D341Med (cell line): ENCODE measurements at regions not wholly inside any gene's neighbourhood (a gene's known extent, or its start where the extent isn't known, plus 50 kb on each side); places are given as distances from the start of the nearest gene placed in this dataset.

Experiments used
- DNase-seq: peaks from one replicate; pipeline ENCODE4 v3.0.0; 2012; ENCODE audit warnings: low spot score

- no peak for DNase-seq
Measured at GRCh38 chr18:51653507-51654213, 456.2 kb upstream of the MEX3C start.

- DNase-seq, result no peak
Measured at GRCh38 chr18:51654488-51655326, 457.2 kb upstream of the MEX3C start.

DNA sequence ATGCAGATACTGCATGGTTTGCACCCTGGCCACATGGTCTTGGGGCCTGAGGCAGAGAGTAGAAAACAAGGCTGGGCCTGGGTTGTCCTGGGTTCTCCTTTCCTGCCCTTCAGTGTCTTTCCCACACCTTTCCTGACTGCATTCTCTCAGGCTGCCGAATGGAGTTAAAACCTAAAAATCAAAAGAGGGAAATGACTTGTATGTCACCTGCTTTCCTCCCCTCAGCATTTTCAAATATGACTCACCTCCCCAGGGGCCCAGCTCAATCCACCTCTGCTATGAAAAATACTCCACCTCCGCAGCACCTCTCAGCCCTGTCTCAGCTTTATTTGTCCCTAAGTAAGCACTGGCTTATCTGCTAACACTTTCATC lies 457.8 kb upstream of the MEX3C start:
- DNase-seq, result no peak

- no peak for DNase-seq
Measured at GRCh38 chr18:51656249-51656648, 458.8 kb upstream of the MEX3C start.

DNA sequence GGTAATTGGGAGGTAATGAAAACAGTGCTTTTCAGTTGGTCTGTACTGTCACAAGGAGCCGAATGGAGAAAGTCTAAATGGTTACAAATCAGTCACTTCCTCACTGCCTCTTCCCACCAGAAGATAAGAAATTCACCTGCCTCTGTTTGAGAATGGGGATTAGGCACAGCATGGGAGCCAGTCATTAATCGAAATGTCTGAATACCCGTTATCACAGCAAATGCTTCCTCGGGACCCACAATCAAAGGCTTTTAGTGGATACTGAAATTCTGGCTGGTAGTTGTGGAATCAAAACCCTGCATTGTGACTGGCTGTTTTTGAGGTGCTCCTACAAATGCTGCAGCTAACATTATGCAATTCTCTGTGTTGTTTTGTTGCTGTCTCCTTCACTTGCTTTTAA lies 461.0 kb upstream of the MEX3C start:
- DNase-seq, result no peak

DNA sequence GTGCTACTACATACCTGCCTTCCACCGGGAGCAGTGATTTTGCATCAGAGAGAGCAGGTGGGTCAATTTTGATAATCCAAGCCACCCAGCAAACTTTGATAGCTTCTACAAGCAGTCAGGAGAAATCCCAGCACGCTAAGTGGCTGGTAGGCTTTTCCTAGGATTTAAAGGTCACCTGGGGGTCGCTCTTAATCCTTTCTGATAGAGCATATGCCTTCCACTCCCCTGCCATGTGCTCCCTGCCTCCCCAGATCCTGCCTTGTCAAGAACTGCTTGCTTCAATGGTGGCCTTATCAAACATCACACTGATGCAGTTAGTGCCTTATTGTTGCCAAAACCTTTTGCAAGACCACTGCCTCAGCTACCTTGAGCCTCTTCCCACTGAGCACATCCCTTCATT lies 462.3 kb upstream of the MEX3C start:
- no peak for DNase-seq

DNA sequence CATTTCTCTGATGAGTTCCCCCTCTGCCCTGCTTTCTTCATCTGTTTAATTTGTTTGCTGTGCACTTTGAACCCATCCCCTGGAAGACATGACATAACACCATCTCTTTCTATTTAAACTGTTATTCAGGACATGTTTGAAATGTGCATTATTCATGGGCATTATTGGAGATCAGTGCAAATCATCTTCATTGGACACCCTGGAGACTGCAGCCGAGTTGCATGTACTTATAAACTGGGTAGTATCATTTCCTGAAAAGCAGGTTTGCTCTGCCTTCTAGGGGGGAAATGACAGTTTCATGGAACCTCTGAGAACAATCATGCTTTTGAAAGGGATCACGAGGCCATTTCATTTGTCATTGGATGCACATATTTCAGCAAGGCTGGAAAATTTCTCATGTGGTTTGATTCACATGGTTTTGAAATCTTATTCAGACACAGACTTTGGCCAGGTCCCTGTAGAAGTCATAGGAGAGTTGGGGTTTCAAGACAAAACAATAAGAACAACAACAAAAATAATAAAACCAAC lies 462.8 kb upstream of the MEX3C start:
- no peak for DNase-seq

GRCh38 chr18:51664236-51664635 lies 466.8 kb upstream of the MEX3C start:
- no peak for DNase-seq

DNA sequence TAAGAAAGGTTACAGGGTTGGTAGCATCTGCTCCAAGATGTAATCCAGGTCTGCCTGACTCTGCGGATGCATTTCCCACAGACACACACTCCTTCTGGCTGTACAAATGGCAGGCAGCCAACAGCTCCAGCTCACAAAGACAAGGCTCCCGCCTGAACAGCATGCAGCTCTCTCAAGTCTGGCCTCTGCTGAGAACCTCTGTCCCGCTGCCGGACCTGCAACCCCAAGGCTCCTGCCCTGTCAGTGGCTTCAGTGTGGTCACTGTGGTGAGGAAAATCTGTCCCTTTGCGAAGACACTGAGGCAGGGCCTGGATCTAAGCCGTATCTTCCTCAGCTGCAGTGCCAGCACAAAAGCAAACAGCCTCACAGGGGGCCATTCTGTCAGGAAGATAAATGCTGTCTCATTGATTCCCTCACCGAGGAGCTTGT lies 469.3 kb upstream of the MEX3C start:
- DNase-seq, result peak; percentile 62

GRCh38 chr18:51668101-51668500 lies 470.6 kb upstream of the MEX3C start:
- peak; percentile 84 for DNase-seq

DNA sequence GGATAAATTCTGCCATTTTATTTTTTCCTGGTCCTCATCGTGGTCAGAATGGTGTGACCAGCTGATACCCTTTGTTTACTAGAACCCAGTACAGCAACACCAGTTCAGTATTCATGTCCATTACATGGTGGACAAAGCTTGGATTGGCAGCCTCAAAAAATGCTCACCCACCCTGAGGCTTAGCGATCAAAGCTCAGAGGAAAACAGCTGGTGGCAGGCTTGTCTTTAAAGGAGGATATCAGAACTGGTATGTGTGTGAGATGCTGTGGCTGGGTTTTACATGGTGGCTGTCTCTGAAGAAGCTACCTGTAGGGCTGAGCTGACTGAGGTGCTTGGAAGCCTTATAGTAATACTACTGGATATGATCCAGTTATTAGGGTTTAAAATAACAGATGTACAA lies 471.1 kb upstream of the MEX3C start:
- no peak for DNase-seq

GRCh38 chr18:51686590-51686989 lies 489.1 kb upstream of the MEX3C start:
- DNase-seq, result no peak

DNA sequence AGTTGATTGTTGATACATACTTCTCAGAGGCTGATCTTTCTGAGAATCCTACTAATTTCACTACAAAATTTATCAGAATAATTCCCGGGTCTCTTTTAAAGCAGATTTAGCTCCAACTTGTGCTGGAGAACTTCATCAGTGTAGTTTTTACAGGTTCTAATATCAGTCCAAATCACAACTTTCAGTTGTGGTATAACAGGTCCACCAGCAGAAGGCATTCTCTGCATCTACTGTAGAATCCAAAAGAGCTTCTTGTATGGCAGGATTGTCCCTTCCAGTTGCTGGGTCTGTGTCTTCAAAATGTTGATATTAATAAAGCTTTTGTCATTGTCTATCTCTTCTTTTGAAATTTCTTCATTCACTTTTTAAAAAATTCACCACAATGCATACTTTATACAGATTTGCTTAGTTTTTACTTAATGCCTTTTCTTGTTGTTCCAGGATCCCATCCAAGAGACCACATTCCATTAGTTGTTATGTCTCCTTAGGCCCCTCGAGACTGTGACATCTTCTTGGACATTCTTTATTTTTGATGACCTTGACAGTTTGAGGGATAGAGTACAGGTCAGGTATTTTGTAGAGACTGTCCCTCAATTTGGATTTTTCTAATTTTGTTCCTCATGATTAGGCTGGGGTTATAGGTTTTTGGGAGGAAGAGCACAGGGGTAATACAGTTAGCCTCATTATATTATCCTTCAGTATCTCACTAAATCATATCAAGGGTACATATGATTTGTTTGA lies 490.5 kb upstream of the MEX3C start:
- no peak for DNase-seq

DNA sequence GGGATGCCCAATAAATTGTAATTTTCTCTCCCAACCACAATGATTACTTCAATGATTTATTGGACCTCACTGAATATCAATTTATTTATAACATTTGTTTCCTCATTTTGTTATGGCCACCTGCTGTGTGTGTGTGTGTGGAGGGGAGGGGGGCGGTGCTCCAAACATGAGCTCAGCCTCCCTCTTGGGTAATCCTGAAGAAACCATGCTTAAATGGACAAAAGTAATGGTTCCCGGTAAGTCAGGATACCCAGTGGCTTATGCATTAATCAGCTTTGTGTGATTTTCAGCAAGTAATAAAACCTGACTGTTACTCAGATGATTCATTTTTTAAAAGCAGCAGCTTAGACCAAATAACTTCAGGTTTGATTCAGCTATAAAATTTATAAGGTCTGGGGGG lies 495.1 kb upstream of the MEX3C start:
- DNase-seq, result no peak

DNA sequence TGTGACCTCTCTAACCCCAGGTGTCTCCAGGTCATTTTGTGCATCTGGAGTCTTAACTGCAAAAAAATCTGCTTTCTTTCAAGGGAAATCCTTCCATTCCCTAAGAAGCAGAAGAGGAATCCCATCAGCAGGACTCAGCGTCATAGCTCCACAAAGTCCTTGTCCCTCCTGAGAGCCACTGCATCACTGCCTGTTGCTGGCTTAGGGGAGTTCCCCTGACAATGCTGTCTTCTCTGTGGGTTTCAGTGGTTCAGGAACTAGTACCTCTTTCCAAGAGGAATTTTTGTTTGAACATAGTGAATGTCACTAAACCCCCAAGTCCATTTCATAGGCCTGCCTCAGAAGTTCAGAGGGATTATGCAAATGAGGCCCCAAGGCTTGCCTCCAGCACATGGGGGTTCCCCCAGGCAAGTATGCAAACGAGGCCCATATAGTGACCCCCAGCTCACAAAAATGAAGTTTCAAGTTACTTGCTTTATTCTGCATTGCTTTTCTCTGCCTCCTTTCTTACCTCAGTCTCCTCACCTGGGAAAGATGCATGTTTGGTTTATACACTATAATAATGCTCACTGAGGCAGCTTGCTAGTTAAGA lies 513.9 kb upstream of the MEX3C start:
- no peak for DNase-seq

GRCh38 chr18:51712821-51713220 lies 515.3 kb upstream of the MEX3C start:
- DNase-seq, result no peak

GRCh38 chr18:51716277-51716676 lies 518.8 kb upstream of the MEX3C start:
- no peak for DNase-seq

DNA sequence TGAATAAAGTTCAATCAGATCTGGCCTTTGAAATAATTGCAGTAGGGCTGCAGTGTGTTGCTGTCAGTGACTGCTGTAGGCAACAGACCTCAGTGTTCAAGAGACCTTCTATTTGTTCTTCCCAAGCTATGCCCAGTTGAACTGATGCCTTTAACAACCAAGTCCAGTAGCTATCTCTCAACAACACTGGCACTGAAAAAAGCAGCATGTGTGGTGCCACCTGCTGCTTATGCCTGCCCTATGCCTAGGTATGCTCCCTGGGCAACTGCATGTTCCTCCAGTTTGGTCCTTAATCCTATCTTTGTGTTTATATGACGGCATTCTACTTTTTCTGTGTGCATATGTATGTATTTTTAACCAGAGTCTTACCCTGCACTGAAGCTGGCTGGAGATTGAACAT lies 523.9 kb upstream of the MEX3C start:
- no peak for DNase-seq

GRCh38 chr18:51721996-51722395 lies 524.5 kb upstream of the MEX3C start:
- DNase-seq, result no peak

DNA sequence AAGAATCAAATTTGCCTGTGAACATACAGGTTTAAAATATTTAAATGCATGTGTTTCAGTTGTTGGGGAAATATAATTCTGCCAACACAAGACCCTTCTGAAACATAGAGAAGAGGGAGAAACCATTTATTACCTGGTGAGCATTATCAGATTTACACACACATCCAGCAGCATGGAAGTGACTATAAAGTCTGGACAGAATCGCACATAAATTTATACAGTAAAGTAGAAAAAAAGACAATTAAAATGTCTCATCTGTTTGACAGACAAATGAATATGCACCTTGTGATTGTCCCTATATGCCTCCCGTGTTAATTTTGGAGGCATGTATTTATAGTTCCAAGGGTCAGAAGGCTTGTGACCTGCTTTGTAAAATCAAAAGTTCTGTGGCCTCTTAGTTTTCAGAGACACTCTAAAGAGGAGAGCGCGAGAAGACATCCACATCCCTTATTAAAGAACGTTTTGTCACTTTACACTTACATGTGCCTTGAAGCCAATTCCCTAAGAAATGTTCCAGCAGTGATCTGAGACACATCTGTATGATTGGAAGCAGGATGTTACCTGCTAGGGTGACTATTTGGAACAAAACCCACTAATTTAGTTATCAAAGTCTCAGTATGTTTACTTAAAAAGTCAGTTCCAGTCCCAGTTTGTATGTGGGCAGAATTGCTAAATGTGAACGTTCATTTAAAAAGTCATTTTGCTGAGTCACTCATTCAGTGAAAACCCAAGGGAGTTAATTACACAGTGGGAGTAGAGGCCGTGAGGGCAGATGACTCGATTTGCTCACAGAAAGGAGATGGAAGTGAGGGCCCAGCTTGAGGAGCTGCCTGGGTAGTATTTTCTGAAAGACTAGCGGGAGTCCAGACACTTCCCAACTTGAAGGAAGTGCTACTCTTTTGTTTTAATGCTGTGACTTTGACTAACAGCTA lies 527.6 kb upstream of the MEX3C start:
- DNase-seq, result no peak

- DNase-seq, result no peak
Measured at GRCh38 chr18:51726614-51727013, 529.1 kb upstream of the MEX3C start.
